H1 (cell line): ENCODE measurements at regions not wholly inside any gene's neighbourhood (a gene's known extent, or its start where the extent isn't known, plus 50 kb on each side); places are given as distances from the start of the nearest gene placed in this dataset.

Source experiments
- CTCF ChIA-PET: fragments of 300-600 bp; sonication (Branson Sonifier 250); formaldehyde crosslinking; loops from one replicate; lab custom pipeline; 2021; ENCODE audit not compliant: partially characterized antibody; lab: Charles Lee
- POLR2A ChIA-PET: fragments of 300-600 bp; sonication (Branson Sonifier 250); formaldehyde crosslinking; loops from one replicate; lab custom pipeline; 2021; ENCODE audit warnings: inconsistent platforms; ENCODE audit not compliant: partially characterized antibody; lab: Charles Lee
- DNase-seq, 2 experiments: peaks; one replicate each; pipeline versions ENCODE4 v3.0.0 to v3.0.0-alpha.2; 2010 to 2022; ENCODE audit warnings: low spot score in 2 of 2, low read depth in 1 of 2, mixed read lengths in 1 of 2
- FAIRE-seq: peaks from 2 replicates; lab custom pipeline; 2011; peaks lifted over from hg19 to GRCh38; lab: Jason Lieb, UNC
- H2AFZ ChIP-seq: 2 replicates; pipeline ENCODE4 v1.8.1; 2012; ENCODE audit warnings: low read length, inconsistent platforms
- H2AK5ac ChIP-seq: 2 replicates; pipeline ENCODE4 v1.6.1; 2013; ENCODE audit warnings: low read depth, low read length
- H2BK120ac ChIP-seq: replicated peaks from 2 replicates; pipeline ENCODE3; 2013; ENCODE audit warnings: low read depth, low read length, inconsistent platforms
- H2BK12ac ChIP-seq: 2 replicates; pipeline ENCODE4 v1.6.1; 2013; ENCODE audit warnings: low read depth, low read length
- H2BK15ac ChIP-seq: 2 replicates; pipeline ENCODE4 v1.6.1; 2013; ENCODE audit warnings: low read length
- H2BK20ac ChIP-seq: 2 replicates; pipeline ENCODE4 v1.6.1; 2013; ENCODE audit warnings: low read length
- H2BK5ac ChIP-seq: 2 replicates; pipeline ENCODE4 v1.6.1; 2013; ENCODE audit warnings: low read depth, low read length
- H3K14ac ChIP-seq: 2 replicates; pipeline ENCODE4 v1.6.1; 2013; ENCODE audit warnings: inconsistent platforms; ENCODE audit not compliant: insufficient read length
- H3K18ac ChIP-seq: 2 replicates; pipeline ENCODE4 v1.6.1; 2013; ENCODE audit warnings: low read length; ENCODE audit errors: extremely low read depth
- H3K23ac ChIP-seq: 2 replicates; pipeline ENCODE4 v1.6.1; 2013; ENCODE audit warnings: inconsistent platforms; ENCODE audit not compliant: insufficient read length
- H3K23me2 ChIP-seq: 2 replicates; pipeline ENCODE4 v1.6.1; 2013; ENCODE audit warnings: low read depth, low read length
- H3K27ac ChIP-seq: 2 replicates; pipeline ENCODE4 v1.6.1; 2011; ENCODE audit warnings: low read depth, low read length, inconsistent platforms
- H3K27me3 ChIP-seq, 4 experiments: replicated peaks in 1 of 4; 1 replicate in 1 of 4; 2 replicates in 3 of 4; pipeline versions ENCODE4 v1.6.1 to v1.8.1; 2011 to 2013; ENCODE audit warnings: low read length in 3 of 4, mild to moderate bottlenecking in 3 of 4, inconsistent platforms in 2 of 4, mixed read lengths in 2 of 4, moderate library complexity in 1 of 4; ENCODE audit not compliant: control insufficient read depth in 3 of 4, insufficient read depth in 3 of 4; ENCODE audit errors: extremely low read depth in 1 of 4
- H3K36me3 ChIP-seq, 4 experiments: 2 replicates each; pipeline versions ENCODE4 v1.6.1 to v1.8.1; 2011 to 2013; ENCODE audit warnings: mild to moderate bottlenecking in 4 of 4, low read length in 3 of 4, moderate library complexity in 2 of 4, control low read depth in 1 of 4, inconsistent platforms in 1 of 4; ENCODE audit not compliant: insufficient read depth in 4 of 4, control insufficient read depth in 2 of 4
- H3K4ac ChIP-seq: replicated peaks from 2 replicates; pipeline ENCODE3; 2013; ENCODE audit warnings: low read length, low read depth, mixed read lengths, inconsistent platforms; ENCODE audit not compliant: insufficient read length
- H3K4me1 ChIP-seq, 4 experiments: replicated peaks in 1 of 4; 1 replicate in 1 of 4; 2 replicates in 3 of 4; pipeline versions ENCODE4 v1.6.1 to v1.8.1; 2011 to 2013; ENCODE audit warnings: low read length in 3 of 4, inconsistent platforms in 2 of 4, mixed read lengths in 1 of 4; ENCODE audit not compliant: insufficient read depth in 4 of 4, control insufficient read depth in 3 of 4
- H3K4me2 ChIP-seq, 2 experiments: 2 replicates each; pipeline versions ENCODE4 v1.6.1 to v1.8.1; 2011 to 2013; ENCODE audit warnings: low read depth in 2 of 2, low read length in 2 of 2, control low read depth in 1 of 2, inconsistent platforms in 1 of 2, mild to moderate bottlenecking in 1 of 2; ENCODE audit not compliant: insufficient read depth in 1 of 2
- H3K4me3 ChIP-seq, 4 experiments: fragments of 200-600, 300-600 bp in 1 of 4; sonication (generic), shearing (Covaris generic), sonication (Bioruptor Twin) in 1 of 4; 2 replicates each; pipeline versions ENCODE4 v1.5.1 to v1.8.1; 2011 to 2016; ENCODE audit warnings: low read length in 4 of 4, low read depth in 3 of 4, control low read depth in 2 of 4, inconsistent platforms in 2 of 4, mild to moderate bottlenecking in 2 of 4, mixed read lengths in 1 of 4, moderate library complexity in 1 of 4; ENCODE audit not compliant: insufficient read depth in 2 of 4; ENCODE audit errors: extremely low read depth in 1 of 4
- H3K56ac ChIP-seq: replicated peaks from 2 replicates; pipeline ENCODE3; 2013; ENCODE audit warnings: low read depth, mild to moderate bottlenecking, mixed read lengths, low read length, inconsistent platforms; ENCODE audit not compliant: insufficient read length
- H3K79me1 ChIP-seq: 2 replicates; pipeline ENCODE4 v1.6.1; 2013; ENCODE audit warnings: low read depth, low read length, control low read depth
- H3K79me2 ChIP-seq, 2 experiments: 2 replicates each; pipeline versions ENCODE4 v1.6.1 to v1.8.1; 2012 to 2013; ENCODE audit warnings: low read length in 2 of 2, mild to moderate bottlenecking in 2 of 2, inconsistent platforms in 1 of 2; ENCODE audit not compliant: insufficient read depth in 2 of 2, control insufficient read depth in 1 of 2
- H3K9ac ChIP-seq, 4 experiments: replicated peaks in 1 of 4; 1 replicate in 1 of 4; 2 replicates in 3 of 4; pipeline versions ENCODE4 v1.6.1 to v1.8.1; 2011 to 2013; ENCODE audit warnings: low read depth in 3 of 4, low read length in 3 of 4, control low read depth in 2 of 4, mild to moderate bottlenecking in 2 of 4, moderate library complexity in 2 of 4, inconsistent platforms in 1 of 4; ENCODE audit errors: extremely low read depth in 1 of 4
- H3K9me3 ChIP-seq, 2 experiments: 2 replicates each; pipeline versions ENCODE4 v1.6.1 to v1.8.1; 2012 to 2013; ENCODE audit warnings: mild to moderate bottlenecking in 2 of 2, moderate library complexity in 2 of 2, control low read depth in 1 of 2, inconsistent platforms in 1 of 2, low read depth in 1 of 2, low read length in 1 of 2, mixed read lengths in 1 of 2; ENCODE audit not compliant: insufficient read depth in 2 of 2
- H4K20me1 ChIP-seq, 2 experiments: replicated peaks in 1 of 2; 2 replicates each; pipeline versions ENCODE3 to v1.8.1; 2011 to 2013; ENCODE audit warnings: inconsistent platforms in 2 of 2, low read length in 2 of 2, mild to moderate bottlenecking in 1 of 2; ENCODE audit not compliant: insufficient read depth in 2 of 2, control insufficient read depth in 1 of 2
- H4K5ac ChIP-seq: 2 replicates; pipeline ENCODE4 v1.6.1; 2013; ENCODE audit warnings: low read length, low read depth, mixed read lengths, inconsistent platforms; ENCODE audit not compliant: insufficient read length
- H4K8ac ChIP-seq: 2 replicates; pipeline ENCODE4 v1.8.0; 2013; ENCODE audit warnings: mild to moderate bottlenecking, moderate library complexity, low read length, inconsistent platforms; ENCODE audit not compliant: insufficient read depth; ENCODE audit errors: extremely low read depth
- H4K91ac ChIP-seq: replicated peaks from 2 replicates; pipeline ENCODE3; 2013; ENCODE audit warnings: low read length, mixed read lengths, inconsistent platforms; ENCODE audit not compliant: insufficient read length
- CHD2 ChIP-seq: IDR thresholded peaks from 2 replicates; pipeline ENCODE4 v1.6.1; 2012; ENCODE audit warnings: low read length, improper control_type of control experiment
- WGBS, 2 experiments: shearing (Covaris generic) in 1 of 2; methylation state at CpG; one replicate each; pipeline versions ENCODE4 v1.1.6 to v1.1.7; 2013 to 2015; ENCODE audit warnings: low lambda C conversion rate in 2 of 2, mixed read lengths in 2 of 2, inconsistent platforms in 1 of 2, low coverage in 1 of 2, missing lambda C conversion rate in 1 of 2; ENCODE audit not compliant: insufficient replicate concordance in 2 of 2, insufficient coverage in 1 of 2, insufficient read length in 1 of 2; ENCODE audit errors: extremely low coverage in 1 of 2, missing lambda C conversion rate in 1 of 2; 5-methylcytosine and 5-hydroxymethylcytosine counted together

DNA sequence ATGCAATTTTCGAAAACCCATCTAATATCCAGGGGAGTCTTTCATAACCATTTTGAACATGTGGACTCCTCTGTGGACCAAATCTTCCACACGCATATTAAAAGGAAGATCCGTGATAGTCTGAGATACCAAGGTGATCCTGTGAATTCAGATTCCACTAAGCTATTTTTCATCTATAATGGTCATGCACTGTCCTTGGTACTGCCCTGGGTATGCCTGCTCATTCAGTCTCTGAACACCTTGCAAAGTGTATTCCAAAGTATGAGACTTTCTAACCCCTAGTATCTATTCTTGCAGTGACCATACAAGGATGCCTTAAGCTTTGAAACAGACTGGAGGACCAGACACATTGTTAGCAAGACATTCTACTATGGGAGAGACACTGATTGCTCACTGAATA lies 217.6 kb upstream of the CCDC150 start:
- Histone ChIP-seq H3K4me2 (no peak overlapping the region), H4K8ac (no peak overlapping the region), H3K36me3 (no peaks in the 10 kb centered on the region), H3K23ac (no peak overlapping the region), H4K20me1 (no peaks in the 10 kb centered on the region), H2AFZ (no peak overlapping the region), H2BK15ac (no peak overlapping the region), H3K79me1 (no peaks in the 10 kb centered on the region), H3K56ac (no peak overlapping the region), H3K14ac (no peak overlapping the region), H3K79me2 (no peaks in the 10 kb centered on the region), H3K27me3 (no peaks in the 10 kb centered on the region), H3K27ac (no peak overlapping the region), H3K9me3 (no peaks in the 10 kb centered on the region), H4K5ac (no peak overlapping the region), H3K23me2 (no peaks in the 10 kb centered on the region), H3K18ac (no peak overlapping the region), H3K4me1 (no peaks in the 10 kb centered on the region), H4K91ac (no peak overlapping the region), H2BK5ac (no peak overlapping the region), H3K4ac (no peak overlapping the region), H2AK5ac (no peak overlapping the region), H3K9ac (no peak overlapping the region), H3K4me3 (no peak overlapping the region), H2BK20ac (no peak overlapping the region), H2BK120ac (no peak overlapping the region), H2BK12ac (no peak overlapping the region)
- TF ChIP-seq CHD2 = no peak
- WGBS, 2 experiments = 89% methylated on average over 3 of the region's 3 CpGs; no CpG with 5 or more reads in 1 of the 2 experiments
- no peak for DNase-seq
- no peak for FAIRE-seq
- ChIA-PET POLR2A (no interaction called here), CTCF (interaction anchor here (1.0 to 2.4 kb wide), 7 partner anchors 9 to 84 kb away, joined by 3 to 13 read pairs (median 6); no protein-coding TSS in a partner anchor)
